WI38 (cell line): ENCODE measurements at regions not wholly inside any gene's neighbourhood (a gene's known extent, or its start where the extent isn't known, plus 50 kb on each side); places are given as distances from the start of the nearest gene placed in this dataset.

Experiments used
- H3K4me3 ChIP-seq: 2 replicates; pipeline ENCODE4 v1.5.1; 2011; ENCODE audit warnings: low read depth, mild to moderate bottlenecking, control low read depth, low read length
- CTCF ChIP-seq: IDR thresholded peaks from 2 replicates; pipeline ENCODE4 v1.5.1; 2012; ENCODE audit warnings: low read depth, mild to moderate bottlenecking, control low read depth, low read length

- no peak for TF ChIP-seq CTCF
- H3K4me3 ChIP-seq: no peak overlapping the region
These were observed 278.8 kb upstream of the SORCS1 start for GRCh38 chr10:107443326-107443725.

- TF ChIP-seq CTCF: no peak
- no peak overlapping the region for H3K4me3 ChIP-seq
These were observed 277.6 kb upstream of the SORCS1 start for GRCh38 chr10:107442035-107442505.

- TF ChIP-seq CTCF: no peak
- H3K4me3 ChIP-seq: no peak overlapping the region
These were observed 276.2 kb upstream of the SORCS1 start for GRCh38 chr10:107440741-107441140.

GRCh38 chr10:107437921-107438320 lies 273.4 kb upstream of the SORCS1 start:
- TF ChIP-seq CTCF: no peak
- no peak overlapping the region for H3K4me3 ChIP-seq

- no peak for TF ChIP-seq CTCF
- H3K4me3 ChIP-seq: no peak overlapping the region
These were observed 272.1 kb upstream of the SORCS1 start for GRCh38 chr10:107436568-107436967.

GRCh38 chr10:107434854-107435253 lies 270.3 kb upstream of the SORCS1 start:
- TF ChIP-seq CTCF: no peak
- H3K4me3 ChIP-seq: no peak overlapping the region

GRCh38 chr10:107434201-107434600 lies 269.7 kb upstream of the SORCS1 start:
- H3K4me3 ChIP-seq: no peak overlapping the region
- TF ChIP-seq CTCF: no peak
